ENCODE measurements at regions not wholly inside any gene's neighbourhood (a gene's known extent, or its start where the extent isn't known, plus 50 kb on each side); places are given as distances from the start of the nearest gene placed in this dataset.

DNA sequence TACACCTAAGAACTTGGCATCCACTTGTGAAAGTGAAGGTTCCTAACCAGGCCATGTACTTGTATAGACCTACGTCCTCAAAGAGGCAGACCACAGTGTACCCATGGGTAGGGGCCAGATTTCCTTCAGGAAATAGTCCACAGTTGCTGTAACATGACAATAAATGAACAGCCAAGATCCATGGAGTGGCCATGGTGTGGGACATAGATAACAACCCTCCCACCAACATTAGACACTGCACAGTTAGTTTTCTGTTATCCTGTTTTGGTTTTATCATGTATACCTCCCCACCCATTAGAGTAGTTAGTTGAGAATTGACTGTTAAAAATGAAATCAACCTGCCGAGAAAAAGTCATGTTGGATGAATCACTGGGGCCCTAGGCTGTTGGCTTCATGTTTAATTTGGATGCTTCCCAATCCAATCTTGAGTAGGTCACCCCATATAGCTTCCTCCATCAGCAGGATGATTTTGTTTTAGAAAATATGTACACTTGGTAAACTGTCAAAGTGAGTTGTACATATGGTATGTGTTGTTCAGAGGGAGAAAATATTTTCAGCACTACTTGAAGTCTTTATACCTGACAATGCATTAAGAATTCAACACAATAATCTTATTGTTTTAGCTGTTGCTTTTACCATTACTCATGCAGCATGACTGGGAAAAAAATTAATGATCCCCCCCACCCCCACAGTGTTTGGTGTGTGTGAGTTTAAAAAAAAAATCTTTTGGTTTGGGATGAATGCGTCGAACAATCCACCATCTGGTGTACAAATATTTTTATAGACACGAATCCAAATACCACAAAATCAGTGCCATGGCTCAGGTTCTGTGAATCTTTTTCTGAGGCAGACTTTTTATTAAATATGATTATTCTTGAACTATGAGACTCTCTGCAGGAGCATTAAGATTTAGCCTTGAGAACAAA, 88.3 kb upstream of the ARHGAP29 start:
- no peak for DNase-seq

GRCh38 chr1:94324178-94324544, 86.8 kb upstream of the ARHGAP29 start:
- DNase-seq: no peak

- DNase-seq: no peak
These were observed 86.2 kb upstream of the ARHGAP29 start for GRCh38 chr1:94323311-94324177.

- no peak for DNase-seq
These were observed 85.3 kb upstream of the ARHGAP29 start for GRCh38 chr1:94322696-94323095.

DNA sequence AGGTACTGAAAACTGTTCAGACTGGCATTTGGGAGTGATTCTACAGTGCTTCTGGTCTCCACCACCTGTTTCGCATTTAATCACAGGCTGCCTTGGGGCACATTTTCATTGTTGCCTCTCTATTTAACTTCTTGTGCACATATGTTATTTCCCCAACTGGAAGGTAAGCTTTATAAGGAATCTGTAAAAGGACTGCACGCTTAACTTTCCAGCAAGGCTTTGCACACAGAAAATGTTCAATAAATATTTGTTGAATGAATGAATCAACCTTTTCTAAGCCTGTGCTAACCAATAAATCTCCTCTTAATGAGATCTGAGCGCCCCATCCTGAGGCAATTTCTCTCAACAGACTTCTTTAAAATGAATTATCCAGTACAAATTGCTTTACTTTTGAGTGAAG, 84.3 kb upstream of the ARHGAP29 start:
- no peak for DNase-seq

DNA sequence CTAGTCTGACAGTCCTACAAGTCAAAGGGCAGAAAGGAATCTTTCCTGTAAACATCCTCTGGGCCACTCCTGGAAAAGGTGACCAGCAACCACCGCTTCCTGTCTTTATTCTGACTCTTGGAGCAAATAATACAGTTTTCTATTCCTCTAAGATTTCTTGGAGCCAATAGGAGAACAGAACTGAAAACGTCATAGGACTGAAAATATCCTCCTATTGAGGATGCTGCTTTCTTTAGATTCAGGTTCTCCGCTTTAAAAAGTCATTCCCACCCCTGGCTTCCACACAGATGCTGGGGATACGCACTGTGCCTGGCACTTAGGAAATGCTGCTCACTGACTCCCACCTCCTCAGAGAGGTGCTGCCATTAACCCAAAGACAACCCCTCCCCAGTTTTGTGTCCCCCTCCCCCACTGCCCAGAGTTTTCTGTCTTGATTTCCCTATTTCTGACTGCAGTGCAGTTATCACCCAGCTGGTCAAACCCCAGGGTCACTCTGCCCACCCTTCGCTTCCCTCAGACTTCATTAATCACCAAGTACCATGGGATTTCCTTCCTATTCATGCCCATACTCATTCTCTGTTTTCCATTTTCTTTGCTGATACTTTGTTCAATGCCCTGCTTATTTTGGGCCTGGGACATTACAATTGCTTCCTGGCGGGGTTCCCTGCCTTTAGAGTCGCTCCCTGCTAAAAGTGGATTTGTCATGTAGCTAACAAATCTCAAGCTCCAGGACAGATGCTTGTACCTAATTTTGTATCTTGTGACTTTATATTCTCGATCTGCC, 82.1 kb upstream of the ARHGAP29 start:
- no peak for DNase-seq

DNA sequence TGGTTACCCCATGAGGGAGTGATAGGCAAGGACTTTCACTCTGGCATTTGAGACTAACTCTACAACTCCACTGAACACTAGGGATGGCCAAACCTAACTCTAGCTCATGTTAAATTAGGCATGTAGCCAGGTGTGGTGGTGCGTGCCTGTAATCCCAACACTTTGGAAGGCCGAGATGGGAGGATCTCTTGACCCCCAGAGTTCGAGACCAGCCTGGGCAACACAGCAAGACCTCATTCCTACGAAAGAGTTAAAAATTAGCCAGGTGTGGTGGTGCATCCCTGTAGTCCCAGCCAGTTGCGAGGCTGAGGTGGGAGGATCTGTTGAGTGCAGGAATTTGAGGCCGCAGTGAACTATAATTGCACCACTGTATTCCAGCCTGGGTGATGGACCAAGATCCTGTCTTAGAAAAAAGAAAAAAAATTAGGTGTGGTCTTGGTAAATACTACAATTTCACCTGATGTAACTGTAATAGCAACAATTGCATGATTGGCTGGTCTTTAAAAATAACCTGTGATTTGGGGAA, 81.2 kb upstream of the ARHGAP29 start:
- no peak for DNase-seq

GRCh38 chr1:94317790-94318188, 80.4 kb upstream of the ARHGAP29 start:
- DNase-seq: no peak

GRCh38 chr1:94316836-94317789, 79.7 kb upstream of the ARHGAP29 start:
- no peak for DNase-seq

DNA sequence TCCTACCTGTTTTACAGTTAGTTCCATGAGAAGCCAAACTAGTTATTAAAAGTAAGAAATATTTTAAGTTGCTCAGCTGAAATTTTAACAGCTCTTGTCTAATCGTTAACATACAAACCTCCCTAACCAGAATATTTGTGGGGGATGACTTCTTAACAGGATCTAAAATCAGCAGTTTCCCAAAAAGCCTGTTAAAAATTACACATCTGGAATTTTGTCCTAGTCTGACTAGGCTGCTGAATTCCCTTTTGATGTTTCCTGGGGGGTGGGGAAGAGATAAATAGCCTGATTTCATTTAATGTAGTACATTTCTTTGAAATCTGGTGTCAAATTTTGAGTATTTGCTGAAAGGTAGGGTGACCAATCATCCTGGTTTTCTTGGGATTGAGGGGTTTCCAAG, 78.8 kb upstream of the ARHGAP29 start:
- no peak for DNase-seq

DNA sequence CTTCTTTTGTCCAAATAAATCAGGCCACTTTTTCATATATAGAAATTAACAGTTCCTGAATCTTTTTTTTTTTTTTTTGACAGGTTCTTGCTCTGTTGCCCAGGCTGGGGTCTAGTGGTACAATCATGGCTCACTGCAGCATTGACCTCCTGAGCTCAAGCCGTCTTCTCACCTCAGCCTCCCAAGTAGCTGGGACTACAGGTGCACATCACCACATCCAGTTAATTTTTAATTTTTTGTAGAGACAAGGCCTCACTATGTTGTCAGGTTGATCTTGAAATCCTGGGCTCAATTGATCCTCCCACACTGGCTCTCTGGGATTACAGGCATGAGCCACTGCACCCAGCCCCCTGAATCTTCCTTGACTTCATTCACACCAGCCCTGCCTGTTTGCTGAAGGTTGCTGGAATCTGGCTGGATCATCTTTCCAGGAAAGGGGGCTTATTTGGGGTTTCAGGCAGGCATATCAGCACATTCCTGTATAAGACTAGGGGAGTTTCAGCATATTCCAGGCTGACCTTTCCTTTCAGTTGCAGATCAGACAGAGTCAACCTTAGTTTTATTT, 78.2 kb upstream of the ARHGAP29 start:
- DNase-seq: no peak

DNA sequence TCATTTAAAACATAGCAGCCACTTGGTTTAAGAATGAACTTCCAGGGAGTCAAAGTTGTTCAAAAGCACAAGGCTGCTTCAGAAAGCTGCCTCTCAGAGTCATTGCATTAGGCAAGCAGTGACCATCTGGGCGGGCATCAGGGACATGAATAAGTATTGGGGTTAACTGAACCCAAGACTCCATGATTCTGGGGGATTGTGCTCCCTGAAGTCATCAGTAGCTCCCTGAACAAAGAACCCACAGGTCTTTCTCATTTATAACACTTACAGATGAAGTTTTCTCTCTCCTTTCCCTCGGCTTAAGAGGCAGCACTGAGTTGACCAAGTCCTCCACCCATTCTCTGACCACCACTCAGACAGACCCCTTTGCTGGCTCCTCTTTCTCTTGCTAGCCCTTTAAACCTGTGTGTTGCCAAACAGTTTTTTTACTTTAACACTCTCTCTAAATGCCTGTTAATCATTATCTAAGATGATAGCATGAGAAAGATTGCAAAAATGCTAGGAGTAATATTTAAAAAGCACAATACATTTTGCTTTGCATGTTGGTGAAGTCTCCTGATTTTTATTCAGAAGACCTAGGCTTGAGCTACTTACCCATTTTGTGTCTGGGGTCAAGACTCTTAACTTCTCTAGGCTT, 77.0 kb upstream of the ARHGAP29 start:
- DNase-seq: no peak

GRCh38 chr1:94310570-94311270, 73.3 kb upstream of the ARHGAP29 start:
- DNase-seq: no peak

GRCh38 chr1:94309829-94310569, 72.6 kb upstream of the ARHGAP29 start:
- no peak for DNase-seq

- no peak for DNase-seq
These were observed 71.8 kb upstream of the ARHGAP29 start for GRCh38 chr1:94309216-94309615.

DNA sequence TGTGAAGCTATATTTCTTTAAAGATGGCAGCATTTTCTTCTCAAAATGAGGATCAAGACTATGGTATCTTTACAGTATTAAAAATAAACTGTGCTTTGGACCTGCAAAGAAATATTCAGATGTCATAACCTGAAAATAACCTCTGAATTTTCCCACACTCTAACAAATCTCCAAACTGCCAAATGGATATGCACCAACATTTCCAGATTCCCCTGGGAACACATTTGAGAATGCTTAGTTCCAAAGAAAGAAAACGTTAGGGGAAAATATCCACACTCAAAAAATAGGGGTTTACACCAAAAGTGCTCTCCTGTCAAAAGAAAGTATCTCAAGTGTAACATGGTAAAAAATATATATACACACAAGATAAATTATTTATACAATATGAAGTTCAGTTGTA, 69.1 kb upstream of the ARHGAP29 start:
- DNase-seq: no peak

GRCh38 chr1:94305704-94306103, 68.3 kb upstream of the ARHGAP29 start:
- no peak for DNase-seq

- DNase-seq: no peak
These were observed 67.2 kb upstream of the ARHGAP29 start for GRCh38 chr1:94304553-94304952.

DNA sequence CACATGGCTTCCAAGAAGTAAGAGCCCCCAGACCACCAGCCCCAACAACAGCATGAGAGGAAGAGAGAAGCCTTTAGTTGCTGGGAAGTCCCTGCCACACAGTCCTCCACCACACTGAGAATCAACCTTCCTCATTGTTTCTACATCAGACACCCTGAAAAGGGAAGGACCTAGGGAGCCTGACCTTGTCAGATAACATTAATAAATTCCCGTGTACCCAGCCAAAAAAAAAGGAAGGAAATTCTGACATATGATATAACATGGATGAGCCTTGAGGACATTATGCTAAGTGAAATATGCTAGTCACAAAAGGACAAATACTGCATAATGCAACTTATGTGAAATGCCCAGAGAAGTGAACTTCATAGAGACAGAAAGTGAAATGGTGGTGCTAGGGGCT, 65.6 kb upstream of the ARHGAP29 start:
- DNase-seq: no peak

Measured in stimulated activated CD4-positive, alpha-beta T cell treated with anti-CD3 and anti-CD28 coated beads, Interleukin-2, amount 100 ng/mL, for 24 hours (primary cell).